Left ventricle myocardium inferior (tissue), 1 donor: ENCODE measurements at regions not wholly inside any gene's neighbourhood (a gene's known extent, or its start where the extent isn't known, plus 50 kb on each side); places are given as distances from the start of the nearest gene placed in this dataset.

ENCODE experiments used
- DNase-seq: peaks from one replicate; pipeline ENCODE4 v3.0.0-alpha.2; 2020
- H3K27ac ChIP-seq: fragments of 200-600 bp; replicated peaks from 2 replicates; pipeline ENCODE4 v1.8.0; 2021
- H3K27me3 ChIP-seq: fragments of 200-600 bp; 2 replicates; pipeline ENCODE4 v1.8.0; 2021; ENCODE audit warnings: low read depth
- H3K36me3 ChIP-seq: fragments of 200-600 bp; 2 replicates; pipeline ENCODE4 v1.8.0; 2021
- H3K4me1 ChIP-seq: fragments of 200-600 bp; 2 replicates; pipeline ENCODE4 v1.8.0; 2021
- H3K4me3 ChIP-seq: fragments of 200-600 bp; 2 replicates; pipeline ENCODE4 v1.8.0; 2021; ENCODE audit warnings: mild to moderate bottlenecking, moderate library complexity
- H3K9me3 ChIP-seq: fragments of 200-600 bp; replicated peaks from 2 replicates; pipeline ENCODE4 v1.8.0; 2021
- intact Hi-C: fragments of 100-400 bp; cut with micrococcal nuclease; formaldehyde crosslinking; loops from one replicate; pipeline ENCODE4 v1.11.0; 2022
- TF ChIP-seq, protein P1 (sequence below): fragments of 200-600 bp; IDR thresholded peaks from 2 replicates; pipeline ENCODE4 v1.8.0; 2021; ENCODE audit warnings: antibody characterized with exemption, mild to moderate bottlenecking, borderline replicate concordance
- donor health status: DM: no; HTN: yes; CAD: no; lungs with severe emphysema.

- DNase-seq = no peak
- TF ChIP-seq, protein P1, sequence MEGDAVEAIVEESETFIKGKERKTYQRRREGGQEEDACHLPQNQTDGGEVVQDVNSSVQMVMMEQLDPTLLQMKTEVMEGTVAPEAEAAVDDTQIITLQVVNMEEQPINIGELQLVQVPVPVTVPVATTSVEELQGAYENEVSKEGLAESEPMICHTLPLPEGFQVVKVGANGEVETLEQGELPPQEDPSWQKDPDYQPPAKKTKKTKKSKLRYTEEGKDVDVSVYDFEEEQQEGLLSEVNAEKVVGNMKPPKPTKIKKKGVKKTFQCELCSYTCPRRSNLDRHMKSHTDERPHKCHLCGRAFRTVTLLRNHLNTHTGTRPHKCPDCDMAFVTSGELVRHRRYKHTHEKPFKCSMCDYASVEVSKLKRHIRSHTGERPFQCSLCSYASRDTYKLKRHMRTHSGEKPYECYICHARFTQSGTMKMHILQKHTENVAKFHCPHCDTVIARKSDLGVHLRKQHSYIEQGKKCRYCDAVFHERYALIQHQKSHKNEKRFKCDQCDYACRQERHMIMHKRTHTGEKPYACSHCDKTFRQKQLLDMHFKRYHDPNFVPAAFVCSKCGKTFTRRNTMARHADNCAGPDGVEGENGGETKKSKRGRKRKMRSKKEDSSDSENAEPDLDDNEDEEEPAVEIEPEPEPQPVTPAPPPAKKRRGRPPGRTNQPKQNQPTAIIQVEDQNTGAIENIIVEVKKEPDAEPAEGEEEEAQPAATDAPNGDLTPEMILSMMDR = no peak
- intact Hi-C loops = no loop called here
- no peak overlapping the region for H3K4me3 ChIP-seq
- peaks cover 38% of the 10 kb centered on the region for H3K27me3 ChIP-seq
- no peaks in the 10 kb centered on the region for H3K36me3 ChIP-seq
- no peaks in the 10 kb centered on the region for H3K9me3 ChIP-seq
- no peaks in the 10 kb centered on the region for H3K4me1 ChIP-seq
- no peak overlapping the region for H3K27ac ChIP-seq
Observed at GRCh38 chr13:29937841-29938240, 87.4 kb upstream of the UBL3 start.

DNA sequence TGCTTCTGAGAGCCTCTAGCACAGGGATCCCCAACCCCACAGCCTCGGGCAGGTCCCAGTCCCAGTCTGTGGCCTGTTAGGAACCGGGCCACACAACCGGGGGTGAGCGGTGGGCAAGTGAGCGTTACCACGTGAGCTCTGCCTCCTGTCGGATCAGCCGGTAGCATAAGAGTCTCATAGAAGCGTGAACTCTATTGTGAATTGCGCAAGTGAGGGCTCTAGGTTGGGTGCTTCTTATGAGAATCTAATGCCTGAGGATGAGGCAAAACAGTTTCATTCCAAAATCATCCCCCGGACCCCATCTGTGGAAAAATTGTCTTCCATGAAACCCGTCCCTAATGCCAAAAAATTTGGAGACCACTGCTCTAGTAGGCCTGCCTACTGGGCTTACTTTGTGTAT is 87.0 kb upstream of the UBL3 start:
- TF ChIP-seq, protein P1 = no peak
- Histone ChIP-seq H3K36me3 (no peaks in the 10 kb centered on the region), H3K27me3 (peaks cover 38% of the 10 kb centered on the region), H3K4me1 (no peaks in the 10 kb centered on the region), H3K4me3 (no peak overlapping the region), H3K9me3 (peaks cover 2% of the 10 kb centered on the region), H3K27ac (no peak overlapping the region)
- no peak for DNase-seq
- intact Hi-C loops = no loop called here

GRCh38 chr13:29936956-29937355 is 86.5 kb upstream of the UBL3 start:
- no peak for DNase-seq
- Histone ChIP-seq H3K27ac (no peak overlapping the region), H3K9me3 (peaks cover 7% of the 10 kb centered on the region), H3K4me3 (no peak overlapping the region), H3K4me1 (no peaks in the 10 kb centered on the region), H3K36me3 (no peaks in the 10 kb centered on the region), H3K27me3 (peaks cover 38% of the 10 kb centered on the region)
- TF ChIP-seq, protein P1 = no peak
- intact Hi-C loops = no loop called here

DNA sequence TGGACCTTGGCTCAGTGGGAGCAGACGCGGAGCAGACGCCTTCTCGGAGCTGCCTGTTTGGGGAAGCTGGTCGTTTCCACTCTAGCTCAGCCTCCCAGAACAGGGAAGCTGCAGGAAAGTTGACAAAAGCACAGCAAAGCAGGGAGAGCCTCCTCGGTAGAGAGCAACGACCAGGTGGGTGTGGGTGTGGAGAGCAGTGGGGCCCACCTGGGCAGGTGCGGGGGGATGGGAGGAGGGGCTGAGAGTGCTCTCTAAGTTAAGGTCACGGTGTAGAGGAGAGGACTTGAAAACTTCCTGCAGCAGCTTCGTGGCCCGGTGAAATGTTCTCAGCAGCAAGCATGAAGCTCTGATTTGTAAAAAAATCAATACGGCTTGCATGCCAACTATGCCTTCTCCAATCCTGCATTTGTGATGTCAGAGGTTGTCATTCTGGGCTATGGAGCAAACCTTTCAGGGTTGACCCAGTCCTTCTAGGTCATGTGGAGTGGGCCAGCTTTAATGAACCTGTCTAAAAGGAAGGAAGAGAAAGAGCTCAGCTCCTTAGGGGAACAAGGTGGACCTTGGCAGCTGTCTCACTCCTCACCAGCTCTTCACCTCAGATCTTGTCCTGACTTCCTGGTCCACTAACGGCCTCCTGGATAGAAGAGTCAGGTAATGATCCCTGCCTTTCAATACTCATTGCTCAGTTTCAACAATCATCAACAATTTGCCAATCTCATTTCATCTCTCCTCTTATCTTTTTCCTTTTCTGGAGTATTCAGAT is 85.8 kb upstream of the UBL3 start:
- Histone ChIP-seq H3K4me1 (no peaks in the 10 kb centered on the region), H3K27ac (no peak overlapping the region), H3K9me3 (peaks cover 10% of the 10 kb centered on the region), H3K27me3 (peaks cover 38% of the 10 kb centered on the region), H3K36me3 (no peaks in the 10 kb centered on the region), H3K4me3 (no peak overlapping the region)
- no peak for DNase-seq
- TF ChIP-seq, protein P1 = no peak
- intact Hi-C loops = no loop called here

- Histone ChIP-seq H3K27ac (no peak overlapping the region), H3K27me3 (peaks cover 38% of the 10 kb centered on the region), H3K4me1 (no peaks in the 10 kb centered on the region), H3K9me3 (peaks cover 10% of the 10 kb centered on the region), H3K36me3 (no peaks in the 10 kb centered on the region), H3K4me3 (no peak overlapping the region)
- TF ChIP-seq, protein P1 = no peak
- DNase-seq = no peak
- intact Hi-C loops = no loop called here
Observed at GRCh38 chr13:29935309-29935981, 85.0 kb upstream of the UBL3 start.
